Astrocyte of the cerebellum (primary cell): ENCODE measurements at regions not wholly inside any gene's neighbourhood (a gene's known extent, or its start where the extent isn't known, plus 50 kb on each side); places are given as distances from the start of the nearest gene placed in this dataset.
A peak's percentile ranks its signal among the peaks of the same experiment; 100 is the strongest.

ENCODE experiments used
- DNase-seq: peaks from one replicate; pipeline ENCODE4 v3.0.0-alpha.2; 2011; ENCODE audit warnings: low read depth
- H3K4me3 ChIP-seq: 2 replicates; pipeline ENCODE4 v1.5.1; 2011; ENCODE audit warnings: mild to moderate bottlenecking, low read depth, low read length, moderate library complexity
- in situ Hi-C: cut with HindIII; loops from 2 replicates; pipeline ENCODE4 v1.10.0; 2017; ENCODE audit warnings: low sequenced_read_pairs
- TF ChIP-seq, protein P1 (sequence below): IDR thresholded peaks from 2 replicates; pipeline ENCODE4 v1.5.1; 2012; ENCODE audit warnings: low read length, low read depth, moderate library complexity, mild to moderate bottlenecking; ENCODE audit errors: missing control alignments

DNA sequence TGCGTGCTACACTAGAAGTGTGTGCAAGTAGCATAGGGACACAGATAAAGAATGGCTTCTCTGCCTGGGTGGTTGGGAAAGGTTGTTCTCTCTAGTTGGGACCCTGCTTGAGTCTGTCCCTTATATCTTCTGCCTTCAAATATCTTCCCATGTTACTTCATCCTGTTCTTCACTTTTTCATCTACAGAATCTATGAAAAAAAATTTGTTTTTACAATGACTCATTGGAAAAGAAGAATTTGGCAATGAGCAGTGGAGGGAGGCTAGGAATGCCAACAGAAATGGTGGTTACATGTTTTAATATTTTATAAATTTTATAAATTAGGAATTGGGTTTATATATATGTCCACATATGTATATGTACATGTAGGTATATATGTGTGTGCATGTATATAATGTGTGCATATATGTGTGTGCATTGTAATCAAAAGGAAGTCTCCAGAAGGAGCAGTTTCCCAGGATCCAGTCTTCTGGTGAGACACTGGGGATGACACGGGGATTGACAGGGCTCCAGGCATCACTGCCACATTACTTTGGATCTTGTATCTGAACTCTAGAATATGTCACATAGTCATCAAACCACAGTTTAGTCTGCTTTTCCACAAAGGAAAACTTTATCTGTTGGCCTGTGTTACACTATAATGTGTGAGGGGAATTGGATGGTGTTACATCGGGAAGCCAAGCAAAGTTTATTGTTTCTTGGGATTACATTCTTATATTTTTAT is 75.3 kb upstream of the RIPOR2 start:
- in situ Hi-C loops: no loop called here
- no peak for DNase-seq

DNA sequence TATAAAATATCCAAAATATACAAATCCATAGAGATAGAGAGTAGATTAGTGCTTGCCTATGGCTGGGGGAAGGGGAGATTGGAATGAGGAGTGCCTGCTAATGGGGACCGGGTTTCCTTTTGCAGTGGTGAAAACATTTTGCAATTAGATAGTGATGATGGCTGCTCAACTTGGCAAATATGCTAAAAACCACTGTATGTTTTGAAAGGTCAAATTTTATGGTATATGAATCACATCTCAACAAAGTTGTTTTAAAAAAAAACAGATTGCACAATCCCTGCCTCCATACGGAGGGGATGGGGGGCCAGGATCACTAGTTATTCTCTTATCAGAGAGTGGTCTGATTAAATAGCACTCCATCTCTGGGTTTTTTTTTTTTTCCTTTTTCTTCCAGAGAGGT is 76.9 kb upstream of the RIPOR2 start:
- in situ Hi-C loops: no loop called here
- H3K4me3 ChIP-seq: no peak overlapping the region
- no peak for DNase-seq
- TF ChIP-seq, protein P1, sequence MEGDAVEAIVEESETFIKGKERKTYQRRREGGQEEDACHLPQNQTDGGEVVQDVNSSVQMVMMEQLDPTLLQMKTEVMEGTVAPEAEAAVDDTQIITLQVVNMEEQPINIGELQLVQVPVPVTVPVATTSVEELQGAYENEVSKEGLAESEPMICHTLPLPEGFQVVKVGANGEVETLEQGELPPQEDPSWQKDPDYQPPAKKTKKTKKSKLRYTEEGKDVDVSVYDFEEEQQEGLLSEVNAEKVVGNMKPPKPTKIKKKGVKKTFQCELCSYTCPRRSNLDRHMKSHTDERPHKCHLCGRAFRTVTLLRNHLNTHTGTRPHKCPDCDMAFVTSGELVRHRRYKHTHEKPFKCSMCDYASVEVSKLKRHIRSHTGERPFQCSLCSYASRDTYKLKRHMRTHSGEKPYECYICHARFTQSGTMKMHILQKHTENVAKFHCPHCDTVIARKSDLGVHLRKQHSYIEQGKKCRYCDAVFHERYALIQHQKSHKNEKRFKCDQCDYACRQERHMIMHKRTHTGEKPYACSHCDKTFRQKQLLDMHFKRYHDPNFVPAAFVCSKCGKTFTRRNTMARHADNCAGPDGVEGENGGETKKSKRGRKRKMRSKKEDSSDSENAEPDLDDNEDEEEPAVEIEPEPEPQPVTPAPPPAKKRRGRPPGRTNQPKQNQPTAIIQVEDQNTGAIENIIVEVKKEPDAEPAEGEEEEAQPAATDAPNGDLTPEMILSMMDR: no peak

More for the DNA sequence above, 75.3 kb upstream of the RIPOR2 start:
- TF ChIP-seq, protein P1: no peak
- H3K4me3 ChIP-seq: no peak overlapping the region

DNA sequence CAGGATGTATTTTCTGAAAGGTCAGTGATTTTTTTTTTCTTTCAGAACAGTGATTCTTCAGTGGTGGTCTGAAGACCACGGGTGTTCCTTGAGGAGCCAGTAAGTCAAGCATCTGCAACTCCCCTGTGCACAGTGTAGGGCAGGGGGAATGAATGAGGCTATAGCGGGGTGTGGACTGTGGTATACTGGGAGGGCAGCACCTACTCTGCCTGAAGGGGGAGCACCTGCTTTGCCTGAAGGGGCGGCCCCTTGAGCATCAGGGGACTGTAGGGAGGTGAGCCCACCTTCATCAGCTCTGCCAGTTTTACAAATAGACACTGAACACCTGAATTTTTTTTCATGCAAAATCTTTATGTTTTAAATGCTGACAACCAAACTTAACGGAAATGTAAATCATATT is 77.5 kb upstream of the RIPOR2 start:
- in situ Hi-C loops: no loop called here
- TF ChIP-seq, protein P1: peak; percentile 7
- no peak overlapping the region for H3K4me3 ChIP-seq
- no peak for DNase-seq

DNA sequence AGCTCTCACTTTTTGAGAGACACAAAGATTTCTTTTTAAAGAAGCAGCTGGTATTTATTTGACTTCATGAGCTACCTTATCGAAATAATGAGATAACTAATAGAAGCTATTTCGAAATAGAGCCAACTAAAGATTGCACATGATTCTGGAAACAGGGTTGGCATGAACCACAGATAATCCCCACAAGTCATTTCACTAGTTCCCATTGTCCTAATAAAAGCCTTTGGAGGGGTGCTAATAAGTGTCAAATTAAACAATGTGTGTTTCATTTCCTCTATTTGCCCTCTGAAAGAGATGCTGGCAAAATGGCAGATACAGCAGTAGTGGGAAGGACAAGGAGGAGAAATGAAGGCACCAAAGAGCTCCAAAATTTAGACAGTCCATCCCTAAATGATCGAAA is 78.6 kb upstream of the RIPOR2 start:
- TF ChIP-seq, protein P1: no peak
- no peak for DNase-seq
- in situ Hi-C loops: no loop called here
- no peak overlapping the region for H3K4me3 ChIP-seq

DNA sequence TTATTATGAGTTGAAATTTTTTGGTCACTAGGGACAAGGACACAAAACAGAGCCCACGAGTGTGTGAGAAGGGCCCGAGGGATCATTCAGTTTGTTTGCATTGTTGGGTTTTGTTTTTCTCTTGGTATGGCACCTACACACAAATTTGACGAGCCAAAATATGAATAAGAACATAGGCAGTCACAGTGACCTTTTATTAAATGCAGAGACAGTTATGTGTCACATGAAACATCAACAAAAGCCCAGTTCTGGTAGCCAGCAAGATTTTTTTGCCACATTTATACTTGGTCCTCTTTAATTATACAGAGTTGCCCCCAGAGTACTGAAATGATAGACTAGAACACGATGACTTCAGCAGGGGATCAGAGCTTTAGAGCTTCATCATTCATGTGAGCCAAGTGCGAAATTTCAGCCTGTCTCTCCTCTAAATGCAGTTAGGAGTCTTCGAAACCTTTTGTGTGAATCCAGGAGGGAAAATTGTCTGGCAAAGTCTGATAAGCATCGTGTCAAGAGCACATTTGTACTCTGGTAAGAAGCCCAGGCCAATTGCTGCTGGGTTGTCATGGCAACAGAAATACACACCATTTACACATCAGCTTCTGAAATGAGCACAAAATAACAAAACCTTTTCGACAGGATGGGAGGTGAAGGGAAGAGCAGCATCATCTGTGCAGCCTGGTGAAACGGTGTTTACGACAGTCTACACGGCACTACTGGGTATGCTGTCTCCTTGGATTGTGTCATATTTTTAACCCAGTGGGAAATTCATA is 79.2 kb upstream of the RIPOR2 start:
- DNase-seq: peak; percentile 64
- in situ Hi-C loops: no loop called here
- no peak overlapping the region for H3K4me3 ChIP-seq
- TF ChIP-seq, protein P1: no peak

DNA sequence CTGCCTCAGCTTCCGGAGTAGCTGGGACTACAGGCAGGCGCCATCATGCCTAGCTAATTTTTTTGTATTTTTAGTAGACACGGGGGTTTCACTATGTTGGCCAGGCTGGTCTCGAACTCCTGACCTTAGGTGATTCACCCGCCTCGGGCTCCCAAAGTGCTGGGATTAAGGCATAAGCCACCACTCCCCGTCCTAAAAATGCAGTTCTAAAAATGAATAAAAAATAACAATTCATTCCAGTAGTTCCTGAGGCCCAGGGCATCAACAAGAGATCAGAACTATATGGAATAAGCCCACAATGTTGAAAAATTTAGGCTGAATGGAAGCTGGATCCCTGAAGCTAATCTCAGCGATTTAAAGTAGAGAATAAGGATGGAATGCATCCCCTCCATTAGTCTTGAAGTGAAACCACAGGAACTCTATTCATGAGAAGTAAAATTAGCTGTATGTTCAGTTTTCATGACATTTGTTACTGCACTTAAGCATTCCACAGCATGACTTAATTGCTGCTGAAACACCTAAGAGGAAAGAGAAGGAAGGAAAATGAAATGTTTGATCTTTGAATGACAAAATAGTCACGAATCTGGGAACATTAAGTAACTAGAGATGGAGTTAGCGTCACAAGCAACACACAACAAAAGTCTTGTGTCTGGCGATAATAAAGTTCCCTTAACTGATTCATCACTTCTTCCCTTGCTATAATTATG is 80.4 kb upstream of the RIPOR2 start:
- DNase-seq: no peak
- TF ChIP-seq, protein P1: no peak
- in situ Hi-C loops: no loop called here

More for the DNA sequence above, 80.4 kb upstream of the RIPOR2 start:
- H3K4me3 ChIP-seq: no peak overlapping the region
